ENCODE measurements at regions not wholly inside any gene's neighbourhood (a gene's known extent, or its start where the extent isn't known, plus 50 kb on each side); places are given as distances from the start of the nearest gene placed in this dataset.
A peak's percentile ranks its signal among the peaks of the same experiment; 100 is the strongest.

DNA sequence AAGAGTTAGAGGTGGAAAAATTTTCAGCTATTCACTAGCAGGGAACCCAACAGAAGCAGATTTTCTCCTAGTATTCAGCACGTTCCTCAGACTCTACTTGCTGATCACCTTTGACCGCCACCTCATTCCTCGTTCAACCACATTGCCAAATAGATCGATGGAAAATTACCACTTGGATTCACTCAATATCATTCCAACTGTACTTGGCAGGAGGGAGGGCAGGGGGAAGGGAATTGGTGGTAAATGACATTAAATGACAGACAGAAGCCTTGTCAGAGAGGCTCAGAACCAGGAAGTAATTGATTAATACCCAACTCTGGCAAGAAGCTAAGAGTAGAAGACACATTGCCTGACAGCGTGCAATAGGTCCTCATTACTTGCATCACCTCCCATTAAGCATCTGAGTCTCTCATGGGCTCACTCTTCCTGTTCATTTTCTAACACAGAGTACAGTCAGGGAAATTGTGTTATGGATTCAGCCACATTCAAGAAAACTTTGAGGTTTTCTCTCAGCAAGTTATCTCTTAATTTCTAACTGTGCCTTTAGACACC lies 240.5 kb upstream of the FAT3 start:
- ATAC-seq: no peak
- H3K9me3 Mint-ChIP-seq: peaks cover 15% of the 10 kb centered on the region

DNA sequence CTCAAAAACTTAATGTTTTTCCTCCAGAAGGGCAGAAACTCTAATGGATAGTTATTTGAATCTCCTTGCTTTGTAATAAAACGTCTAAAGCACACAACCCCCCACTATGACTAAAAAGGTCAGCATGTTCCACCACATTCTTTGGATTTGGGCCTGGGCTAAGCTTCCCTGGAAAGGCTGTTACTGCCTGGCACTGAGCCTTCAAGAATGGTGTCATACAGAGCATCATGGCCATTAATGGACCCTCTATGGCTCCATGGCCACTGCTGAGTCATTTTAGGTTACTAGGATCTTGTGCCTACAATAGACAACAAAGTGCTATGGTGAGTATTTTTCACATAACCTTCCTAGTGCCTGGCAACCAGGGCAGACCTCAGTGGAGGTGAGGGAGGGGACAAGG lies 242.6 kb upstream of the FAT3 start:
- DNase-seq (ENCODE audit: low spot score) (no peak), ATAC-seq (no peak)
- Mint-ChIP-seq H3K36me3 (no peaks in the 10 kb centered on the region), H3K27me3 (ENCODE audit: low read depth) (no peaks in the 10 kb centered on the region), H3K27ac (no peak overlapping the region), H3K4me1 (peaks cover 19% of the 10 kb centered on the region), H3K4me3 (no peak overlapping the region), H3K9me3 (peaks cover 3% of the 10 kb centered on the region; the same call in 1 of the 2 replicates)
- TF ChIP-seq, protein P1, sequence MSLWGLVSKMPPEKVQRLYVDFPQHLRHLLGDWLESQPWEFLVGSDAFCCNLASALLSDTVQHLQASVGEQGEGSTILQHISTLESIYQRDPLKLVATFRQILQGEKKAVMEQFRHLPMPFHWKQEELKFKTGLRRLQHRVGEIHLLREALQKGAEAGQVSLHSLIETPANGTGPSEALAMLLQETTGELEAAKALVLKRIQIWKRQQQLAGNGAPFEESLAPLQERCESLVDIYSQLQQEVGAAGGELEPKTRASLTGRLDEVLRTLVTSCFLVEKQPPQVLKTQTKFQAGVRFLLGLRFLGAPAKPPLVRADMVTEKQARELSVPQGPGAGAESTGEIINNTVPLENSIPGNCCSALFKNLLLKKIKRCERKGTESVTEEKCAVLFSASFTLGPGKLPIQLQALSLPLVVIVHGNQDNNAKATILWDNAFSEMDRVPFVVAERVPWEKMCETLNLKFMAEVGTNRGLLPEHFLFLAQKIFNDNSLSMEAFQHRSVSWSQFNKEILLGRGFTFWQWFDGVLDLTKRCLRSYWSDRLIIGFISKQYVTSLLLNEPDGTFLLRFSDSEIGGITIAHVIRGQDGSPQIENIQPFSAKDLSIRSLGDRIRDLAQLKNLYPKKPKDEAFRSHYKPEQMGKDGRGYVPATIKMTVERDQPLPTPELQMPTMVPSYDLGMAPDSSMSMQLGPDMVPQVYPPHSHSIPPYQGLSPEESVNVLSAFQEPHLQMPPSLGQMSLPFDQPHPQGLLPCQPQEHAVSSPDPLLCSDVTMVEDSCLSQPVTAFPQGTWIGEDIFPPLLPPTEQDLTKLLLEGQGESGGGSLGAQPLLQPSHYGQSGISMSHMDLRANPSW (CRISPR knock-in tag; conservative IDR thresholded peaks at IDR 0.05; ENCODE audit: low read depth): no peak
- ChIA-PET POLR2A (interaction anchor here (0.6 kb wide), 1 partner anchor 198 kb away, joined by 4 read pairs; no protein-coding TSS in a partner anchor), CTCF (no interaction called here)

More for the DNA sequence above, 240.5 kb upstream of the FAT3 start:
- no peak overlapping the region for H3K4me3 Mint-ChIP-seq
- no peak for TF ChIP-seq IRF2 (CRISPR knock-in tag; IDR thresholded peaks at IDR 0.05; ENCODE audit: borderline replicate concordance, low read depth)
- TF ChIP-seq, protein P2, sequence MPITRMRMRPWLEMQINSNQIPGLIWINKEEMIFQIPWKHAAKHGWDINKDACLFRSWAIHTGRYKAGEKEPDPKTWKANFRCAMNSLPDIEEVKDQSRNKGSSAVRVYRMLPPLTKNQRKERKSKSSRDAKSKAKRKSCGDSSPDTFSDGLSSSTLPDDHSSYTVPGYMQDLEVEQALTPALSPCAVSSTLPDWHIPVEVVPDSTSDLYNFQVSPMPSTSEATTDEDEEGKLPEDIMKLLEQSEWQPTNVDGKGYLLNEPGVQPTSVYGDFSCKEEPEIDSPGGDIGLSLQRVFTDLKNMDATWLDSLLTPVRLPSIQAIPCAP (CRISPR knock-in tag; IDR thresholded peaks at IDR 0.05): no peak
- no peak for TF ChIP-seq ZNF138 (CRISPR knock-in tag; conservative IDR thresholded peaks at IDR 0.05)
- TF ChIP-seq KAT7 (CRISPR knock-in tag; IDR thresholded peaks at IDR 0.05; ENCODE audit: borderline replicate concordance): no peak
- TF ChIP-seq, protein P3, sequence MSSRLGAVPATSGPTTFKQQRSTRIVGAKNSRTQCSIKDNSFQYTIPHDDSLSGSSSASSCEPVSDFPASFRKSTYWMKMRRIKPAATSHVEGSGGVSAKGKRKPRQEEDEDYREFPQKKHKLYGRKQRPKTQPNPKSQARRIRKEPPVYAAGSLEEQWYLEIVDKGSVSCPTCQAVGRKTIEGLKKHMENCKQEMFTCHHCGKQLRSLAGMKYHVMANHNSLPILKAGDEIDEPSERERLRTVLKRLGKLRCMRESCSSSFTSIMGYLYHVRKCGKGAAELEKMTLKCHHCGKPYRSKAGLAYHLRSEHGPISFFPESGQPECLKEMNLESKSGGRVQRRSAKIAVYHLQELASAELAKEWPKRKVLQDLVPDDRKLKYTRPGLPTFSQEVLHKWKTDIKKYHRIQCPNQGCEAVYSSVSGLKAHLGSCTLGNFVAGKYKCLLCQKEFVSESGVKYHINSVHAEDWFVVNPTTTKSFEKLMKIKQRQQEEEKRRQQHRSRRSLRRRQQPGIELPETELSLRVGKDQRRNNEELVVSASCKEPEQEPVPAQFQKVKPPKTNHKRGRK (CRISPR knock-in tag; IDR thresholded peaks at IDR 0.05; ENCODE audit: borderline replicate concordance): no peak
- no peak for TF ChIP-seq ZNF423 (CRISPR knock-in tag; IDR thresholded peaks at IDR 0.05)
- peaks cover 6% of the 10 kb centered on the region; the same call in 1 of the 2 replicates for H3K36me3 Mint-ChIP-seq
- POLR2A ChIA-PET: no interaction called here
- H3K4me1 Mint-ChIP-seq: peaks cover 19% of the 10 kb centered on the region
- CTCF ChIA-PET: no interaction called here
- no peaks in the 10 kb centered on the region for H3K27me3 Mint-ChIP-seq (ENCODE audit: low read depth)
- no peak overlapping the region for H3K27ac Mint-ChIP-seq
- no peak for DNase-seq (ENCODE audit: low spot score)

DNA sequence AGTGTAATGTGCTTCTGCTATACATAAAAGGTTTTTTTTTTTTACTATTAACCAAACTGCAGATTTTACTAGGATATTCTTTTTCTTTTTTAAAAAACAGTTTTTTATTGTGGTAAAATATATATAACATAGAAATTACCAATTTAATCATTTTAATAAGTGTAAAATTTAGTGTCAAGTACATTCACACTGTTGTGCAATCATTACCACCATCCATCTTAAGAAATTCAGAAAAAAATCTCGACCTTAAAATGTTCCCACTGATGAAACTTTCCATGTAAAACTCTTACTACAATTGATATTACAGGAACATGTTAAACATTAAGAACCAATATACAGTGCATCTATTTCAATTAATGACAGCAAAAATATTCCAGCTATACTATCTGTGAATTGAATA lies 244.8 kb upstream of the FAT3 start:
- ChIA-PET CTCF (no interaction called here), POLR2A (no interaction called here)
- ATAC-seq: no peak
- Mint-ChIP-seq H3K27me3 (ENCODE audit: low read depth) (no peaks in the 10 kb centered on the region), H3K27ac (no peak overlapping the region), H3K36me3 (no peaks in the 10 kb centered on the region), H3K4me1 (peaks cover 13% of the 10 kb centered on the region), H3K4me3 (no peak overlapping the region), H3K9me3 (peaks cover 3% of the 10 kb centered on the region; the same call in 1 of the 2 replicates)
- TF ChIP-seq KAT7 (CRISPR knock-in tag; IDR thresholded peaks at IDR 0.05; ENCODE audit: borderline replicate concordance) (no peak), HMGA2 (CRISPR knock-in tag; IDR thresholded peaks at IDR 0.05) (peak; percentile 19; the same call in 1 of the 2 replicates)
- no peak for DNase-seq (ENCODE audit: low spot score)

DNA sequence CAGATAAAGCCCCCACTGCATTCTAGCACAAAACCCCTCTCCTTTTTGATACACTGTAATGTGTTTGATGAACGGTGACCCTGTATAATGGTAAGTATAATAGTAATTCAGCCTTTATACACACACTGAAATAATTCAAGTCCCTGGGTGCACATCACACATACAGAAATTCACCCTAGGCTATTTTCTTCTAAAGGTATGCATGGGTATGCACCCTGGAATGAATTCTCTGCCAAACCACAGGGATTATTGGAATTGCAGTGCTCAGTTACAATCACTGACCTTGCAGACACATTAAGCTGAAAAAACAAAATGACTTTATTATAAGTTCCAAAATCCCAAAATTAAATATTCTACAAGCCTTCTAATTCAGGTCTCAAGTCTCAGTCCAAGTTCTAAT lies 245.9 kb upstream of the FAT3 start:
- H3K27ac Mint-ChIP-seq: no peak overlapping the region
- H3K36me3 Mint-ChIP-seq: no peaks in the 10 kb centered on the region
- DNase-seq (ENCODE audit: low spot score) (no peak), ATAC-seq (no peak)
- no peaks in the 10 kb centered on the region for H3K27me3 Mint-ChIP-seq (ENCODE audit: low read depth)
- ChIA-PET CTCF (no interaction called here), POLR2A (no interaction called here)
- H3K9me3 Mint-ChIP-seq: peaks cover 3% of the 10 kb centered on the region; the same call in 1 of the 2 replicates
- peaks cover 6% of the 10 kb centered on the region for H3K4me1 Mint-ChIP-seq
- no peak overlapping the region for H3K4me3 Mint-ChIP-seq
- no peak for TF ChIP-seq RORB (CRISPR knock-in tag; IDR thresholded peaks at IDR 0.05)
- no peak for TF ChIP-seq ATF1 (CRISPR knock-in tag; IDR thresholded peaks at IDR 0.05)
- TF ChIP-seq, protein P4, sequence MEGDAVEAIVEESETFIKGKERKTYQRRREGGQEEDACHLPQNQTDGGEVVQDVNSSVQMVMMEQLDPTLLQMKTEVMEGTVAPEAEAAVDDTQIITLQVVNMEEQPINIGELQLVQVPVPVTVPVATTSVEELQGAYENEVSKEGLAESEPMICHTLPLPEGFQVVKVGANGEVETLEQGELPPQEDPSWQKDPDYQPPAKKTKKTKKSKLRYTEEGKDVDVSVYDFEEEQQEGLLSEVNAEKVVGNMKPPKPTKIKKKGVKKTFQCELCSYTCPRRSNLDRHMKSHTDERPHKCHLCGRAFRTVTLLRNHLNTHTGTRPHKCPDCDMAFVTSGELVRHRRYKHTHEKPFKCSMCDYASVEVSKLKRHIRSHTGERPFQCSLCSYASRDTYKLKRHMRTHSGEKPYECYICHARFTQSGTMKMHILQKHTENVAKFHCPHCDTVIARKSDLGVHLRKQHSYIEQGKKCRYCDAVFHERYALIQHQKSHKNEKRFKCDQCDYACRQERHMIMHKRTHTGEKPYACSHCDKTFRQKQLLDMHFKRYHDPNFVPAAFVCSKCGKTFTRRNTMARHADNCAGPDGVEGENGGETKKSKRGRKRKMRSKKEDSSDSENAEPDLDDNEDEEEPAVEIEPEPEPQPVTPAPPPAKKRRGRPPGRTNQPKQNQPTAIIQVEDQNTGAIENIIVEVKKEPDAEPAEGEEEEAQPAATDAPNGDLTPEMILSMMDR (IDR thresholded peaks at IDR 0.05): no peak
- TF ChIP-seq ZNF317 (CRISPR knock-in tag; IDR thresholded peaks at IDR 0.05; ENCODE audit: borderline replicate concordance, low read depth): no peak
- TF ChIP-seq, protein P5, sequence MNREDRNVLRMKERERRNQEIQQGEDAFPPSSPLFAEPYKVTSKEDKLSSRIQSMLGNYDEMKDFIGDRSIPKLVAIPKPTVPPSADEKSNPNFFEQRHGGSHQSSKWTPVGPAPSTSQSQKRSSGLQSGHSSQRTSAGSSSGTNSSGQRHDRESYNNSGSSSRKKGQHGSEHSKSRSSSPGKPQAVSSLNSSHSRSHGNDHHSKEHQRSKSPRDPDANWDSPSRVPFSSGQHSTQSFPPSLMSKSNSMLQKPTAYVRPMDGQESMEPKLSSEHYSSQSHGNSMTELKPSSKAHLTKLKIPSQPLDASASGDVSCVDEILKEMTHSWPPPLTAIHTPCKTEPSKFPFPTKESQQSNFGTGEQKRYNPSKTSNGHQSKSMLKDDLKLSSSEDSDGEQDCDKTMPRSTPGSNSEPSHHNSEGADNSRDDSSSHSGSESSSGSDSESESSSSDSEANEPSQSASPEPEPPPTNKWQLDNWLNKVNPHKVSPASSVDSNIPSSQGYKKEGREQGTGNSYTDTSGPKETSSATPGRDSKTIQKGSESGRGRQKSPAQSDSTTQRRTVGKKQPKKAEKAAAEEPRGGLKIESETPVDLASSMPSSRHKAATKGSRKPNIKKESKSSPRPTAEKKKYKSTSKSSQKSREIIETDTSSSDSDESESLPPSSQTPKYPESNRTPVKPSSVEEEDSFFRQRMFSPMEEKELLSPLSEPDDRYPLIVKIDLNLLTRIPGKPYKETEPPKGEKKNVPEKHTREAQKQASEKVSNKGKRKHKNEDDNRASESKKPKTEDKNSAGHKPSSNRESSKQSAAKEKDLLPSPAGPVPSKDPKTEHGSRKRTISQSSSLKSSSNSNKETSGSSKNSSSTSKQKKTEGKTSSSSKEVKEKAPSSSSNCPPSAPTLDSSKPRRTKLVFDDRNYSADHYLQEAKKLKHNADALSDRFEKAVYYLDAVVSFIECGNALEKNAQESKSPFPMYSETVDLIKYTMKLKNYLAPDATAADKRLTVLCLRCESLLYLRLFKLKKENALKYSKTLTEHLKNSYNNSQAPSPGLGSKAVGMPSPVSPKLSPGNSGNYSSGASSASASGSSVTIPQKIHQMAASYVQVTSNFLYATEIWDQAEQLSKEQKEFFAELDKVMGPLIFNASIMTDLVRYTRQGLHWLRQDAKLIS (CRISPR knock-in tag; IDR thresholded peaks at IDR 0.05; ENCODE audit: borderline replicate concordance): no peak
- TF ChIP-seq, protein P6, sequence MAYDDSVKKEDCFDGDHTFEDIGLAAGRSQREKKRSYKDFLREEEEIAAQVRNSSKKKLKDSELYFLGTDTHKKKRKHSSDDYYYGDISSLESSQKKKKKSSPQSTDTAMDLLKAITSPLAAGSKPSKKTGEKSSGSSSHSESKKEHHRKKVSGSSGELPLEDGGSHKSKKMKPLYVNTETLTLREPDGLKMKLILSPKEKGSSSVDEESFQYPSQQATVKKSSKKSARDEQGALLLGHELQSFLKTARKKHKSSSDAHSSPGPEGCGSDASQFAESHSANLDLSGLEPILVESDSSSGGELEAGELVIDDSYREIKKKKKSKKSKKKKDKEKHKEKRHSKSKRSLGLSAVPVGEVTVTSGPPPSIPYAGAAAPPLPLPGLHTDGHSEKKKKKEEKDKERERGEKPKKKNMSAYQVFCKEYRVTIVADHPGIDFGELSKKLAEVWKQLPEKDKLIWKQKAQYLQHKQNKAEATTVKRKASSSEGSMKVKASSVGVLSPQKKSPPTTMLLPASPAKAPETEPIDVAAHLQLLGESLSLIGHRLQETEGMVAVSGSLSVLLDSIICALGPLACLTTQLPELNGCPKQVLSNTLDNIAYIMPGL (CRISPR knock-in tag; IDR thresholded peaks at IDR 0.05): no peak
- no peak for TF ChIP-seq TEAD4 (CRISPR knock-in tag; IDR thresholded peaks at IDR 0.05)
- TF ChIP-seq ZNF232 (CRISPR knock-in tag; IDR thresholded peaks at IDR 0.05): no peak
